ENCODE measurements at regions not wholly inside any gene's neighbourhood (a gene's known extent, or its start where the extent isn't known, plus 50 kb on each side); places are given as distances from the start of the nearest gene placed in this dataset.

GRCh38 chr11:112715056-112715455 lies 246.2 kb upstream of the NCAM1 start:
- 93 to 97% (median 94%) methylated on average over 2 of the region's 2 CpGs for WGBS, 4 donors
- Histone ChIP-seq H3K9me3 (no peaks in the 10 kb centered on the region), H3K36me3 (no peaks in the 10 kb centered on the region), H3K27ac (no peak overlapping the region), H3K4me1 (no peaks in the 10 kb centered on the region), H3K4me3 (no peak overlapping the region), H3K27me3 (peaks cover 0 to 4% (median 0%) of the 10 kb centered on the region in 9 donors)
- intact Hi-C loops (cut with DNase I): no loop called here
- no peak for TF ChIP-seq CTCF (IDR thresholded peaks at IDR 0.05)
- TF ChIP-seq POLR2A (IDR thresholded peaks at IDR 0.05): no peak
- ATAC-seq: no peak
- DNase-seq: no peak

- DNase-seq (no peak), ATAC-seq (no peak)
- Histone ChIP-seq H3K27me3 (peaks cover 0 to 4% (median 0%) of the 10 kb centered on the region in 9 donors), H3K27ac (no peak overlapping the region), H3K9me3 (no peaks in the 10 kb centered on the region), H3K36me3 (no peaks in the 10 kb centered on the region), H3K4me3 (no peak overlapping the region), H3K4me1 (no peaks in the 10 kb centered on the region)
- TF ChIP-seq CTCF (IDR thresholded peaks at IDR 0.05) (no peak), POLR2A (IDR thresholded peaks at IDR 0.05) (no peak)
- 0 to 100% (median 48%) methylated on average over 1 of the region's 1 CpG for WGBS, 4 donors
- intact Hi-C loops (cut with DNase I): no loop called here
Measured at GRCh38 chr11:112718483-112718882, 242.7 kb upstream of the NCAM1 start.

- peaks cover 0 to 4% (median 0%) of the 10 kb centered on the region in 9 donors for H3K27me3 ChIP-seq
Measured at GRCh38 chr11:112719736-112720525, 241.3 kb upstream of the NCAM1 start.

GRCh38 chr11:112722148-112722547 lies 239.1 kb upstream of the NCAM1 start:
- Histone ChIP-seq H3K27me3 (peaks cover 0 to 4% (median 0%) of the 10 kb centered on the region in 9 donors), H3K27ac (no peak overlapping the region), H3K36me3 (no peaks in the 10 kb centered on the region), H3K4me1 (no peaks in the 10 kb centered on the region), H3K9me3 (no peaks in the 10 kb centered on the region), H3K4me3 (no peak overlapping the region)
- TF ChIP-seq CTCF (IDR thresholded peaks at IDR 0.05) (no peak), POLR2A (IDR thresholded peaks at IDR 0.05) (no peak)
- intact Hi-C loops (cut with DNase I): no loop called here
- 65 to 77% (median 71%) methylated on average over 2 of the region's 2 CpGs for WGBS, 4 donors
- no peak for DNase-seq
- ATAC-seq: no peak

More at GRCh38 chr11:112719736-112720525, 241.3 kb upstream of the NCAM1 start:
- DNase-seq (no peak), ATAC-seq (no peak)
- Histone ChIP-seq H3K36me3 (no peaks in the 10 kb centered on the region), H3K4me1 (no peaks in the 10 kb centered on the region), H3K4me3 (no peak overlapping the region), H3K9me3 (no peaks in the 10 kb centered on the region), H3K27ac (no peak overlapping the region)
- WGBS, 4 donors: 76 to 84% (median 78%) methylated on average over 11 of the region's 11 CpGs
- intact Hi-C loops (cut with DNase I): no loop called here
- TF ChIP-seq CTCF (IDR thresholded peaks at IDR 0.05) (no peak), POLR2A (IDR thresholded peaks at IDR 0.05) (no peak)
